NOMO-1 (cell line): ENCODE measurements at regions not wholly inside any gene's neighbourhood (a gene's known extent, or its start where the extent isn't known, plus 50 kb on each side); places are given as distances from the start of the nearest gene placed in this dataset.

Experiments used
- DNase-seq, 2 experiments: peaks; one replicate each; lab custom pipeline; 2025; ENCODE audit not compliant: unreplicated experiment in 2 of 2; lab: John Stamatoyannopoulos, UW

GRCh38 chr10:84075226-84076046 lies 63.9 kb upstream of the GHITM start:
- DNase-seq, result no peak

- no peak for DNase-seq
Measured at GRCh38 chr10:84076047-84076388, 63.3 kb upstream of the GHITM start.

GRCh38 chr10:84076540-84077195 lies 62.6 kb upstream of the GHITM start:
- no peak for DNase-seq

GRCh38 chr10:84077768-84078167 lies 61.5 kb upstream of the GHITM start:
- no peak for DNase-seq

GRCh38 chr10:84078771-84079170 lies 60.5 kb upstream of the GHITM start:
- no peak for DNase-seq

- no peak for DNase-seq
Measured at GRCh38 chr10:84084342-84084741, 55.0 kb upstream of the GHITM start.

GRCh38 chr10:84087202-84087601 lies 52.1 kb upstream of the GHITM start:
- DNase-seq, result no peak

GRCh38 chr10:84088626-84089025 lies 50.7 kb upstream of the GHITM start:
- no peak for DNase-seq

GRCh38 chr10:84089162-84089561 lies 50.1 kb upstream of the GHITM start:
- no peak for DNase-seq
